DND-41 (cell line): ENCODE measurements at regions not wholly inside any gene's neighbourhood (a gene's known extent, or its start where the extent isn't known, plus 50 kb on each side); places are given as distances from the start of the nearest gene placed in this dataset.

Experiments
- EZH2 ChIP-seq: IDR thresholded peaks from 3 replicates; pipeline ENCODE4 v1.6.1; 2012; ENCODE audit warnings: borderline replicate concordance, low read depth, mild to moderate bottlenecking, moderate library complexity, low read length, inconsistent platforms; ENCODE audit not compliant: severe bottlenecking
- TF ChIP-seq, protein P1 (sequence below): IDR thresholded peaks from 2 replicates; pipeline ENCODE4 v1.5.1; 2012; ENCODE audit warnings: borderline replicate concordance, low read length, moderate library complexity, mild to moderate bottlenecking; ENCODE audit not compliant: poor library complexity, severe bottlenecking; ENCODE audit errors: extremely low read depth

DNA sequence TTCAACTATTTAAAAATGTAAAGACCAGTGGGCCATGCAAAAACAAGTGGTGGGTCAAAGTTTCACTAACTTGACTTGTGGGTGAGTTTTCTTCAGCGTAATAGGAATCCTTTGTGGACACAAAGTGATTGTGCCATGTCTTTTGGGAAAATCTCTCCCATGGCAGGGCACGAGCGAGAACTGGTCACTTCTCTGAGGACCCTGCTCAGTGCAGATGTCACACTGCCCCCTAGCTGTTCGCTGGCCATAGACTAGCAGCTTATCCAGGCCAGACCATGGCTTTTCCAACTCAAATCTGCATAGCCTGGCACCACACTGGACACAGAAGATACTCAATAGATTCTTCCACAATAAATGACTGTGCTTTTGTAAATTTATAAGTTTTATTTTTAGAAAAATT is 306.0 kb upstream of the CCL2 start:
- TF ChIP-seq, protein P1, sequence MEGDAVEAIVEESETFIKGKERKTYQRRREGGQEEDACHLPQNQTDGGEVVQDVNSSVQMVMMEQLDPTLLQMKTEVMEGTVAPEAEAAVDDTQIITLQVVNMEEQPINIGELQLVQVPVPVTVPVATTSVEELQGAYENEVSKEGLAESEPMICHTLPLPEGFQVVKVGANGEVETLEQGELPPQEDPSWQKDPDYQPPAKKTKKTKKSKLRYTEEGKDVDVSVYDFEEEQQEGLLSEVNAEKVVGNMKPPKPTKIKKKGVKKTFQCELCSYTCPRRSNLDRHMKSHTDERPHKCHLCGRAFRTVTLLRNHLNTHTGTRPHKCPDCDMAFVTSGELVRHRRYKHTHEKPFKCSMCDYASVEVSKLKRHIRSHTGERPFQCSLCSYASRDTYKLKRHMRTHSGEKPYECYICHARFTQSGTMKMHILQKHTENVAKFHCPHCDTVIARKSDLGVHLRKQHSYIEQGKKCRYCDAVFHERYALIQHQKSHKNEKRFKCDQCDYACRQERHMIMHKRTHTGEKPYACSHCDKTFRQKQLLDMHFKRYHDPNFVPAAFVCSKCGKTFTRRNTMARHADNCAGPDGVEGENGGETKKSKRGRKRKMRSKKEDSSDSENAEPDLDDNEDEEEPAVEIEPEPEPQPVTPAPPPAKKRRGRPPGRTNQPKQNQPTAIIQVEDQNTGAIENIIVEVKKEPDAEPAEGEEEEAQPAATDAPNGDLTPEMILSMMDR, result peak; percentile 41
- no peak for TF ChIP-seq EZH2
